ENCODE measurements at regions not wholly inside any gene's neighbourhood (a gene's known extent, or its start where the extent isn't known, plus 50 kb on each side); places are given as distances from the start of the nearest gene placed in this dataset.

DNA sequence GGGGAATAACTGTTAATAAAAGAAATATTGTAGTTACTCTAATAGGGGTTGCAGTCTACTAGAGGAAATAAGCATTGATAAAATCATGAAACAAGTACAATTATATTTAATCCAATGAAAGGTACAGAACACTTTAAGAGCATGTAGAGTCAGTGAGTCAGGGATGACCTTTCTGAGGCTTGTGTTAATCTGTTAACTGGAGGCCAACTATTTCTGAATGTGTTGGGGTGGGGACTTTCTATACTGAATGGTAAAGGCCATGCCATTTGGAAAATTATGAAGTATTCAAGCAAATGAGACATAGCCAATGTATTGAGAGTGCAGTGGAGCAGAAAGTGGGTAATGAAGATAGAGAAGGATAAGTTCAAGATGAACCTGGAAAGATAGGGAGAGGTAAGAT lies 646.2 kb downstream of the ADGRL2 start:
- H3K4me3 ChIP-seq (ENCODE audit: low read length) = no peak overlapping the region
- DNase-seq = no peak
- no peaks in the 10 kb centered on the region for H3K4me1 Mint-ChIP-seq (ENCODE audit: low read depth)
- H3K27me3 Mint-ChIP-seq = no peaks in the 10 kb centered on the region
- ChIA-PET CTCF (no interaction called here), POLR2A (no interaction called here)
- H3K27me3 ChIP-seq (ENCODE audit: control insufficient read depth in 1 of 2, insufficient read depth in 2 of 2, low read length in 2 of 2) = no peaks in the 10 kb centered on the region
- no peak overlapping the region for H3K4me3 Mint-ChIP-seq
- no peak overlapping the region for H3K27ac Mint-ChIP-seq
- intact Hi-C loops (cut with DNase I, micrococcal nuclease) = no loop called here
- H3K36me3 ChIP-seq (ENCODE audit: insufficient read depth, low read length) = no peaks in the 10 kb centered on the region
- TF ChIP-seq, protein P1, sequence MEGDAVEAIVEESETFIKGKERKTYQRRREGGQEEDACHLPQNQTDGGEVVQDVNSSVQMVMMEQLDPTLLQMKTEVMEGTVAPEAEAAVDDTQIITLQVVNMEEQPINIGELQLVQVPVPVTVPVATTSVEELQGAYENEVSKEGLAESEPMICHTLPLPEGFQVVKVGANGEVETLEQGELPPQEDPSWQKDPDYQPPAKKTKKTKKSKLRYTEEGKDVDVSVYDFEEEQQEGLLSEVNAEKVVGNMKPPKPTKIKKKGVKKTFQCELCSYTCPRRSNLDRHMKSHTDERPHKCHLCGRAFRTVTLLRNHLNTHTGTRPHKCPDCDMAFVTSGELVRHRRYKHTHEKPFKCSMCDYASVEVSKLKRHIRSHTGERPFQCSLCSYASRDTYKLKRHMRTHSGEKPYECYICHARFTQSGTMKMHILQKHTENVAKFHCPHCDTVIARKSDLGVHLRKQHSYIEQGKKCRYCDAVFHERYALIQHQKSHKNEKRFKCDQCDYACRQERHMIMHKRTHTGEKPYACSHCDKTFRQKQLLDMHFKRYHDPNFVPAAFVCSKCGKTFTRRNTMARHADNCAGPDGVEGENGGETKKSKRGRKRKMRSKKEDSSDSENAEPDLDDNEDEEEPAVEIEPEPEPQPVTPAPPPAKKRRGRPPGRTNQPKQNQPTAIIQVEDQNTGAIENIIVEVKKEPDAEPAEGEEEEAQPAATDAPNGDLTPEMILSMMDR (IDR thresholded peaks at IDR 0.05) = no peak
- H3K36me3 Mint-ChIP-seq (ENCODE audit: low read depth) = no peaks in the 10 kb centered on the region
- no peak overlapping the region for H3K27ac ChIP-seq (ENCODE audit: low read depth in 1 of 2, low read length in 2 of 2)
- ATAC-seq (ENCODE audit: poor library complexity) = no peak
- no peaks in the 10 kb centered on the region for H3K4me1 ChIP-seq (ENCODE audit: insufficient read depth, low read length)
- H3K9me3 ChIP-seq (ENCODE audit: control insufficient read depth in 1 of 2, insufficient read depth in 1 of 2, low read length in 2 of 2) = no peaks in the 10 kb centered on the region
- peaks cover 3% of the 10 kb centered on the region for H3K9me3 Mint-ChIP-seq

DNA sequence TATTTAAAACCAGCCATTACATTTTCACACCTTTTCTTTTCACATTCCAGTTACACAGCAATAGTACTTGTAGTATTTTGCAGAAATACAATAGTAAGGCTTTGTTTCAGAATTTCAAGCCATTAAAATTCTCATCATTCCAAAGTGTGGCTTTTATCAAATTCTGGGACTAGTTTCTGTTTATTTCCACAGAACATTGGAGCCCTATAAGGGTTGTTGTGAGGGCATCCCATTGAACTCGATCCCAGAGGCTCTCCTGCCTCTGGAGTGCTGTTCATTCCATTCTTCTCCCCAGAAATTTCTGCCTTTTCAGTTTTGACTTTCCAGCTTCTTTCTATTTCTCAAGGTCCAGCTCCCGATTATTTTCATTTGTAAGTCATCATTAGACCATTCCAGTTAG lies 645.5 kb downstream of the ADGRL2 start:
- POLR2A ChIA-PET = no interaction called here
- no peak overlapping the region for H3K27ac ChIP-seq (ENCODE audit: low read depth in 1 of 2, low read length in 2 of 2)
- intact Hi-C loops (cut with DNase I, micrococcal nuclease) = no loop called here
- no peak overlapping the region for H3K4me3 Mint-ChIP-seq
- no peaks in the 10 kb centered on the region for H3K36me3 ChIP-seq (ENCODE audit: insufficient read depth, low read length)
- no peaks in the 10 kb centered on the region for H3K4me1 ChIP-seq (ENCODE audit: insufficient read depth, low read length)
- CTCF ChIA-PET = no interaction called here
- H3K4me3 ChIP-seq (ENCODE audit: low read length) = no peak overlapping the region
- TF ChIP-seq, protein P1 (IDR thresholded peaks at IDR 0.05) = no peak
- no peaks in the 10 kb centered on the region for H3K27me3 Mint-ChIP-seq
- ATAC-seq (ENCODE audit: poor library complexity) (no peak), DNase-seq (no peak)
- no peaks in the 10 kb centered on the region for H3K4me1 Mint-ChIP-seq (ENCODE audit: low read depth)
- peaks cover 3% of the 10 kb centered on the region for H3K9me3 Mint-ChIP-seq
- no peak overlapping the region for H3K27ac Mint-ChIP-seq
- H3K9me3 ChIP-seq (ENCODE audit: control insufficient read depth in 1 of 2, insufficient read depth in 1 of 2, low read length in 2 of 2) = no peaks in the 10 kb centered on the region
- H3K36me3 Mint-ChIP-seq (ENCODE audit: low read depth) = no peaks in the 10 kb centered on the region
- H3K27me3 ChIP-seq (ENCODE audit: control insufficient read depth in 1 of 2, insufficient read depth in 2 of 2, low read length in 2 of 2) = no peaks in the 10 kb centered on the region

DNA sequence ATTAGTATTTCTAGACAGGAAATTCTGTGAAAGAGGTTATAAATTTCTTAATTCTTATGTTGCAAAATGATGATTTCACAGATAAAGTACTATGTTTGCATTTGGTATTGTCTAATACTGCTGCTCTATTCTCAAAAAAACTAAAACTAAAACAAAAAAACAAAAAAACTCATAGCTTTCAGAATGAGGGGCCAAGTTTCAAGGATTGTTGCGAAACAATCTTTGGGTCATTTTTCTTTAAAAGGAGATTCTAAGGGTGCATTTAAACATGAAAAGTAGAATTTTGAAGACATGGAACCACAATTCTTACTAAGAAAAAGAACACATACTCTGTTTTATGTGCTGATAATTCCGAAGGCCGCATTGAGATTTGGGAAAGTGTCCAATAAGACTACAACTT lies 645.1 kb downstream of the ADGRL2 start:
- Mint-ChIP-seq H3K36me3 (ENCODE audit: low read depth) (no peaks in the 10 kb centered on the region), H3K4me1 (ENCODE audit: low read depth) (no peaks in the 10 kb centered on the region), H3K27ac (no peak overlapping the region), H3K9me3 (peaks cover 3% of the 10 kb centered on the region), H3K4me3 (no peak overlapping the region), H3K27me3 (no peaks in the 10 kb centered on the region)
- Histone ChIP-seq H3K4me3 (ENCODE audit: low read length) (no peak overlapping the region), H3K27me3 (ENCODE audit: control insufficient read depth in 1 of 2, insufficient read depth in 2 of 2, low read length in 2 of 2) (no peaks in the 10 kb centered on the region), H3K9me3 (ENCODE audit: control insufficient read depth in 1 of 2, insufficient read depth in 1 of 2, low read length in 2 of 2) (no peaks in the 10 kb centered on the region), H3K4me1 (ENCODE audit: insufficient read depth, low read length) (no peaks in the 10 kb centered on the region), H3K27ac (ENCODE audit: low read depth in 1 of 2, low read length in 2 of 2) (no peak overlapping the region), H3K36me3 (ENCODE audit: insufficient read depth, low read length) (no peaks in the 10 kb centered on the region)
- TF ChIP-seq, protein P1 (IDR thresholded peaks at IDR 0.05) = no peak
- CTCF ChIA-PET = no interaction called here
- ATAC-seq (ENCODE audit: poor library complexity) = no peak
- intact Hi-C loops (cut with DNase I, micrococcal nuclease) = no loop called here
- POLR2A ChIA-PET = no interaction called here
- DNase-seq = no peak
